Left ventricle myocardium inferior (tissue), 1 donor: ENCODE measurements at regions not wholly inside any gene's neighbourhood (a gene's known extent, or its start where the extent isn't known, plus 50 kb on each side); places are given as distances from the start of the nearest gene placed in this dataset.

Source experiments
- DNase-seq: peaks from one replicate; pipeline ENCODE4 v3.0.0-alpha.2; 2020
- H3K27ac ChIP-seq: fragments of 200-600 bp; replicated peaks from 2 replicates; pipeline ENCODE4 v1.8.0; 2021
- H3K27me3 ChIP-seq: fragments of 200-600 bp; 2 replicates; pipeline ENCODE4 v1.8.0; 2021; ENCODE audit warnings: low read depth
- H3K36me3 ChIP-seq: fragments of 200-600 bp; 2 replicates; pipeline ENCODE4 v1.8.0; 2021
- H3K4me1 ChIP-seq: fragments of 200-600 bp; 2 replicates; pipeline ENCODE4 v1.8.0; 2021
- H3K4me3 ChIP-seq: fragments of 200-600 bp; 2 replicates; pipeline ENCODE4 v1.8.0; 2021; ENCODE audit warnings: mild to moderate bottlenecking, moderate library complexity
- H3K9me3 ChIP-seq: fragments of 200-600 bp; replicated peaks from 2 replicates; pipeline ENCODE4 v1.8.0; 2021
- intact Hi-C: fragments of 100-400 bp; cut with micrococcal nuclease; formaldehyde crosslinking; loops from one replicate; pipeline ENCODE4 v1.11.0; 2022
- TF ChIP-seq, protein P1 (sequence below): fragments of 200-600 bp; IDR thresholded peaks from 2 replicates; pipeline ENCODE4 v1.8.0; 2021; ENCODE audit warnings: antibody characterized with exemption, mild to moderate bottlenecking, borderline replicate concordance
- donor health status: DM: no; HTN: yes; CAD: no; lungs with severe emphysema.

DNA sequence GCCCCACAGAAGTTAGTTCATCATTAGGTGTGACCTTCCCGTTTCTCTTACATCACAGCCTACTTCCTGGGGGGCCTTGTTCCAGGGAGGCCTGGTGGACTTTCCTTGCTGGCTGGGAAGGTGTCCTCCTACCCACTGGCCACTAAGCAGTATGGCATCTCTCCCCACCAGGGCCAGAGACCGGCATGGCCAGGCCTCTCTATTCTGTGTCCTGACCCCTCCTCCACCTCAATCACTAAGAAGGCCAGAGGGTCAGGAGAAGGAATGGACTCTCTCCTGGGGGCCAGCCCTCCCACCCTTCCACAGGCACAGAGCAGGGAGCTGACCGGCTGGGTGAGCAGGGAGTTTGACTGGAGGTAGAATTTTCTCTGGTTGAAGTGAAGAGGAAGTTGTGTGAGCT is 81.9 kb downstream of the PJA1 start:
- TF ChIP-seq, protein P1, sequence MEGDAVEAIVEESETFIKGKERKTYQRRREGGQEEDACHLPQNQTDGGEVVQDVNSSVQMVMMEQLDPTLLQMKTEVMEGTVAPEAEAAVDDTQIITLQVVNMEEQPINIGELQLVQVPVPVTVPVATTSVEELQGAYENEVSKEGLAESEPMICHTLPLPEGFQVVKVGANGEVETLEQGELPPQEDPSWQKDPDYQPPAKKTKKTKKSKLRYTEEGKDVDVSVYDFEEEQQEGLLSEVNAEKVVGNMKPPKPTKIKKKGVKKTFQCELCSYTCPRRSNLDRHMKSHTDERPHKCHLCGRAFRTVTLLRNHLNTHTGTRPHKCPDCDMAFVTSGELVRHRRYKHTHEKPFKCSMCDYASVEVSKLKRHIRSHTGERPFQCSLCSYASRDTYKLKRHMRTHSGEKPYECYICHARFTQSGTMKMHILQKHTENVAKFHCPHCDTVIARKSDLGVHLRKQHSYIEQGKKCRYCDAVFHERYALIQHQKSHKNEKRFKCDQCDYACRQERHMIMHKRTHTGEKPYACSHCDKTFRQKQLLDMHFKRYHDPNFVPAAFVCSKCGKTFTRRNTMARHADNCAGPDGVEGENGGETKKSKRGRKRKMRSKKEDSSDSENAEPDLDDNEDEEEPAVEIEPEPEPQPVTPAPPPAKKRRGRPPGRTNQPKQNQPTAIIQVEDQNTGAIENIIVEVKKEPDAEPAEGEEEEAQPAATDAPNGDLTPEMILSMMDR, result no peak
- DNase-seq, result no peak
- intact Hi-C loops, result no loop called here
- no peaks in the 10 kb centered on the region for H3K36me3 ChIP-seq
- no peaks in the 10 kb centered on the region for H3K4me1 ChIP-seq
- no peaks in the 10 kb centered on the region for H3K27me3 ChIP-seq
- H3K9me3 ChIP-seq, result no peaks in the 10 kb centered on the region
- no peak overlapping the region for H3K4me3 ChIP-seq
- H3K27ac ChIP-seq, result no peak overlapping the region

DNA sequence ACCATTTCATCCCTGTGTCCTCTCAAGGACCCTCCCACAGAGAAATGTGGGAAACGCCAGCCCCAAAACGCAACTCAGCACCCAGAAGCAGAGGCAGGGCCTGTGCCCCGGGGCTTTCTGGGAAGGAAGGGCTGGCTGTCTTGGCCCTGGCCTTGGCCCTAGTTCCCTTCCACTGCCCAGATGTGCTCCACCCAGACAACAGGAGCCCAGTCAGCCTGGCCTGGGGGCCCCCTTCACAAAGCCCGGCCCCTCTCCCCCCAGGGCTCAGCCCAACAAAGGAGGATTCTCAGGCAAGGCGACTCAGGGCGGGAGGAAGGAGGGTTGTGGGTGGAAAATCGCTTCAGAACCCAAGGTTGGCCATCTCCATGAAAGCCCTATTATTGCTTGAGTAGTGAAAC is 82.5 kb downstream of the PJA1 start:
- no peak for DNase-seq
- no peaks in the 10 kb centered on the region for H3K36me3 ChIP-seq
- intact Hi-C loops, result no loop called here
- H3K27me3 ChIP-seq, result no peaks in the 10 kb centered on the region
- H3K4me3 ChIP-seq, result no peak overlapping the region
- no peaks in the 10 kb centered on the region for H3K9me3 ChIP-seq
- TF ChIP-seq, protein P1, result no peak
- no peaks in the 10 kb centered on the region for H3K4me1 ChIP-seq
- no peak overlapping the region for H3K27ac ChIP-seq

DNA sequence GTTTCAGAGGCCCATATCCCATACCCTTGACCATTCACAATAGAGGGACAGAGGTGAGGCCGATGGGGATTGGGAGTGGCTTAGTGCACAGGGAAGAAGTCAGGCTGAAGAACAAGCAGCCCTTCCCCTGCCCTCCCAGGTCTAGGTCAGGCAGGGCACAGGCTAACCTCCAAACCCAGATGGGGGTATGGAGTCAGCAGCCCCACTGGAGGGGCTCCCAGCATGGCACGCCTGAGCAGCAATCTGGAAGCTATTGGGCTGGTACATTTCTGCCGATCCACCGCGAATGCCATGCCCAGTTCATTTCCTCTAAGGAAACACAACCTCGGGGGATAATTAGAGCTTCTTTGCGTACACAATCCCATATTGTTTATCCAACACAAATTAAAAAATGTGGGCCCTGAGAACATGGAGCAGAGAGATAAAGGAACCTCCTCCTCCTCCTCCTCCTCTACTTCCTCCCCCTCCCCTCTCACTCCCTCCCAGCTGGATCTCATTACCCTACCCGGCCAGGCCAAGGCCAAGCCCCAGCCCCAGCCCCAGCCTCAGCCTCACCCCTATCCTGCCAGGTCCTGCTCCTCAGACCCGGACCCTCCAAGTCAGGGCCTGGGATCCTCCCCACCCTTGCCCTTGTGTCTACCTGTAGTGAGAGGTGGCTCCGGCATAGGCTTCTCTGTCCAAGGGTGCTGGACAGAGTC is 83.0 kb downstream of the PJA1 start:
- Histone ChIP-seq H3K27me3 (no peaks in the 10 kb centered on the region), H3K9me3 (no peaks in the 10 kb centered on the region), H3K4me3 (no peak overlapping the region), H3K27ac (no peak overlapping the region), H3K4me1 (no peaks in the 10 kb centered on the region), H3K36me3 (no peaks in the 10 kb centered on the region)
- intact Hi-C loops, result no loop called here
- no peak for DNase-seq
- TF ChIP-seq, protein P1, result no peak

DNA sequence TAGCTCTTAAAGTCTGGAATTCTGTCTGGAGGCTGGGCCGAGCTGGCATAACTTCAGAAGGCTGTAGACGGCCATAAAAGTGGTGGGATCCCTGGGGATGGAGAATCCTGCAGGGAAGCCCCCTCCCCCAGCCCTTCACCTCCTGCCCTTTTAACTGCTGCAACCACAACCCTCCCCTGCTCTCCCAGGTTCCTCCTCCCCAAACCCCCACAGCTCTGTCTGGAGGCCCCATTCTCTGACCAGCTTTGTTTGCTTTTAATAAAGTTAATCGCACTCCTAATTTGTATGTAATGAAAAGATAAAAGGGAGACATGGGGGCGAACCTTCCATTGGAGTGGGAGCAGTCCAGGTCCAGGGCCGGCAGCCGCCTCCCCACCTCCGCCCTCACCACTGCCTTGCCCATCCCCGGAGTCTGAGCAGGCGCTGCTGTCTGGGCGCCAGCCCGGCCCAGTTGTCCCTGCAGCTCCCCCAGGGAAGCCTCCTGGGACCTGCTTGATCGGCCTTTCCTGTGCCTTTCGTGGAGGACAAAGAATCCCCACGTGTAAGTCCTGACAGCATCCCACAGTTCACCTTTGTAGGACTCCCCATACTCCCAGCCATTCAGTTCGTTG is 84.3 kb downstream of the PJA1 start:
- H3K36me3 ChIP-seq, result no peaks in the 10 kb centered on the region
- intact Hi-C loops, result no loop called here
- no peak for DNase-seq
- TF ChIP-seq, protein P1, result no peak
- H3K4me1 ChIP-seq, result no peaks in the 10 kb centered on the region
- H3K4me3 ChIP-seq, result no peak overlapping the region
- no peaks in the 10 kb centered on the region for H3K9me3 ChIP-seq
- H3K27me3 ChIP-seq, result no peaks in the 10 kb centered on the region
- no peak overlapping the region for H3K27ac ChIP-seq

DNA sequence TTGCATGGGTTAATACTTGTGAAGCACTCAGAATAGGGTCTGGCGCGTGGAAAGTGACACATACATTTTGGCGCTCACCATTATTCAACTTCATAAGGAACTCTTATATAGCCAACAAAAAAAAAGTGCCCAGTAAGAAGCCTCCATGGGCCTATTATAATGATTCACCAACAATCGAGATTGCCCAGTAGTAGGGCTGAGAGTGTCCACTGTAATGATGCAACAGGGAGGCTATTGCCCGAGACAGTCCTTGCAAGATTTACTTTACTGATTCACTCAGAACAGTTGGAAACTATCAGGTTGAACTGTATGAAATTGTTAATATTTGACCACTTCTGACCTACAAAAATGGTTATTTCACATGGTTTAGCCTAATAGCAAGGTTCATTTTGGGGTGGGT is 86.0 kb downstream of the PJA1 start:
- Histone ChIP-seq H3K9me3 (no peaks in the 10 kb centered on the region), H3K27ac (no peak overlapping the region), H3K4me3 (no peak overlapping the region), H3K27me3 (no peaks in the 10 kb centered on the region), H3K4me1 (no peaks in the 10 kb centered on the region), H3K36me3 (no peaks in the 10 kb centered on the region)
- intact Hi-C loops, result no loop called here
- TF ChIP-seq, protein P1, result no peak
- no peak for DNase-seq
